ENCODE measurements at regions not wholly inside any gene's neighbourhood (a gene's known extent, or its start where the extent isn't known, plus 50 kb on each side); places are given as distances from the start of the nearest gene placed in this dataset.

DNA sequence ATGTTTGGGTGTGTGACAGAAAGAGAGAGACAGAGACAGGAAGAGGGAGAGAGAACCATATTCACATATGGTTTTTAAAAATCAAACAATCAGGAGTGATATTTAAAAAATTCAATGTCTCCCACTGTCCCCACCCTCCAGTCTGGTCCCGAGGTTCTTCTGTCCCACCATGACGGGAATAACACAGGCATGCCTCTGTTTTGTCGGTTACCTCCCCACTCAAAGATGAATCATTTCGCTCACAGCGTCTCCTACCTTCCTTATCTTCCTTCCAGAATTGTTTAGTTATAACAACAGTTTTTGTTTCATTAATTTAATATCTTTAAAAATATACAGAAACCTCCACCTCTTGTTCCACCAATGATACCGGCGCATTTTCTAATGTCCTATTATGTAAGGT is 113.0 kb downstream of the KCNF1 start:
- DNase-seq (no peak), FAIRE-seq (no peak)
- Histone ChIP-seq H3K4me3 (ENCODE audit: low read length in 3 of 3) (no peak overlapping the region), H3K4me1 (ENCODE audit: control insufficient read depth in 2 of 3, insufficient read depth in 2 of 3, low read depth in 1 of 3, low read length in 3 of 3) (no peaks in the 10 kb centered on the region), H3K36me3 (ENCODE audit: control insufficient read depth in 2 of 3, insufficient read depth in 3 of 3, low read length in 3 of 3) (no peaks in the 10 kb centered on the region), H3K27ac (ENCODE audit: low read depth in 2 of 2, low read length in 2 of 2) (no peak overlapping the region), H3K27me3 (ENCODE audit: control insufficient read depth, insufficient read depth, low read length) (no peaks in the 10 kb centered on the region), H3K9me3 (ENCODE audit: control insufficient read depth in 2 of 3, insufficient read depth in 1 of 3, low read length in 3 of 3) (no peaks in the 10 kb centered on the region), H3K9ac (ENCODE audit: low read length in 3 of 3) (no peak overlapping the region)
- TF ChIP-seq, protein P1, sequence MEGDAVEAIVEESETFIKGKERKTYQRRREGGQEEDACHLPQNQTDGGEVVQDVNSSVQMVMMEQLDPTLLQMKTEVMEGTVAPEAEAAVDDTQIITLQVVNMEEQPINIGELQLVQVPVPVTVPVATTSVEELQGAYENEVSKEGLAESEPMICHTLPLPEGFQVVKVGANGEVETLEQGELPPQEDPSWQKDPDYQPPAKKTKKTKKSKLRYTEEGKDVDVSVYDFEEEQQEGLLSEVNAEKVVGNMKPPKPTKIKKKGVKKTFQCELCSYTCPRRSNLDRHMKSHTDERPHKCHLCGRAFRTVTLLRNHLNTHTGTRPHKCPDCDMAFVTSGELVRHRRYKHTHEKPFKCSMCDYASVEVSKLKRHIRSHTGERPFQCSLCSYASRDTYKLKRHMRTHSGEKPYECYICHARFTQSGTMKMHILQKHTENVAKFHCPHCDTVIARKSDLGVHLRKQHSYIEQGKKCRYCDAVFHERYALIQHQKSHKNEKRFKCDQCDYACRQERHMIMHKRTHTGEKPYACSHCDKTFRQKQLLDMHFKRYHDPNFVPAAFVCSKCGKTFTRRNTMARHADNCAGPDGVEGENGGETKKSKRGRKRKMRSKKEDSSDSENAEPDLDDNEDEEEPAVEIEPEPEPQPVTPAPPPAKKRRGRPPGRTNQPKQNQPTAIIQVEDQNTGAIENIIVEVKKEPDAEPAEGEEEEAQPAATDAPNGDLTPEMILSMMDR (IDR thresholded peaks at IDR 0.05; ENCODE audit: borderline replicate concordance, extremely low read depth, insufficient read depth), result no peak
- intact Hi-C loops (cut with DNase I), result no loop called here

DNA sequence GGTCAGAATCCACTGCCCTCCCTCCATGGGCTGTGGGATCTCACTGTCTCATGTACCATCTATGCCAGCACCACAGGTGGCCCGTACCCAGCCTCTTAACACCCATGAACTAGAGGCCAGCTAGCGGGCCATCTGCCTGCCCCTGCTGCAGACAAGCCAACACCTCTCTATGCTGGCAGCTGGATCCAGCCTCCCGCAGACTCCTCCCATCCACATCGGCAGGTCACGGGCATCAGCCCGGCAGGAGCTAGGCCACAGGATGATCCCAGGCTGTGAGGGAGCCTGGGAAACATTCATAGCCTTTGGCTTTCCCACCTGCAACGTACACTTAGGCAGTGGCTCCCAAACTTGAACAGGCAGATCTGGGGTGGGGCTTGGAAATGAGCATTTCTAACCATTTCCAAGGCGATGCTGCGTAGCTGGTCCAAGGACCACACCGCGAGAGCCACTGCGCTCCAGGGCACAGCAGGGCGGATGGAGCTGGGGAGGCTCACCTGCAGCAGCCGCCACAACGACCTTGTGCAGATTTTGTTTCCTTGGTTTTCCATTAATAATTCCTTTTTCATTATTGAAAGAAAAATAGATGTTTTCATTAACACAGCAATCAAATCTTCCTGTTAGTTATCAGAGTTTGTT is 114.7 kb downstream of the KCNF1 start:
- intact Hi-C loops (cut with DNase I), result no loop called here
- Histone ChIP-seq H3K27me3 (ENCODE audit: control insufficient read depth, insufficient read depth, low read length) (no peaks in the 10 kb centered on the region), H3K4me1 (ENCODE audit: control insufficient read depth in 2 of 3, insufficient read depth in 2 of 3, low read depth in 1 of 3, low read length in 3 of 3) (no peaks in the 10 kb centered on the region), H3K9ac (ENCODE audit: low read length in 3 of 3) (no peak overlapping the region), H3K9me3 (ENCODE audit: control insufficient read depth in 2 of 3, insufficient read depth in 1 of 3, low read length in 3 of 3) (no peaks in the 10 kb centered on the region), H3K27ac (ENCODE audit: low read depth in 2 of 2, low read length in 2 of 2) (no peak overlapping the region), H3K36me3 (ENCODE audit: control insufficient read depth in 2 of 3, insufficient read depth in 3 of 3, low read length in 3 of 3) (no peaks in the 10 kb centered on the region), H3K4me3 (ENCODE audit: low read length in 3 of 3) (no peak overlapping the region)
- no peak for FAIRE-seq
- no peak for DNase-seq
- TF ChIP-seq, protein P1 (IDR thresholded peaks at IDR 0.05; ENCODE audit: borderline replicate concordance, extremely low read depth, insufficient read depth), result no peak

DNA sequence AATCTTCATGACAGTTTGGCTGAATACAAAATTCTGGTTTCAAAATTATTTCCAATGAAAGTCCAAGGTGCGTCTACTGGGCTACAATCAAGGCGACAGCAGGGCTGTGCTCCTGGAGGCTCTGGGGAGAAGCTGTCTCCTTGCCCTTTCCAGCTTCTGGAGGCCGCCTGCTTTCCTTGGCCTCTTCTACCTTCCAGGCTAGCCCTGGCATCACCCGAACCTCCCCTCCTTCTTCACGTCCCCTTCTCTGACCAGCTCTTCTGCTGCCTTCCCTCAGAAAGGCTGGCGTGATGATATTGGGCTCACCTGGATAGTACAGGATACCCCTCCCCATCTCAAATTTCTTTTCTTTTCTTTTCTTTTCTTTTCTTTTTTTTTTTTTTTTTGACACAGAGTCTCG is 115.5 kb downstream of the KCNF1 start:
- H3K4me3 ChIP-seq (ENCODE audit: low read length in 3 of 3), result no peak overlapping the region
- intact Hi-C loops (cut with DNase I), result no loop called here
- TF ChIP-seq, protein P1 (IDR thresholded peaks at IDR 0.05; ENCODE audit: borderline replicate concordance, extremely low read depth, insufficient read depth), result no peak
- H3K27ac ChIP-seq (ENCODE audit: low read depth in 2 of 2, low read length in 2 of 2), result no peak overlapping the region
- DNase-seq (no peak), FAIRE-seq (no peak)
- no peaks in the 10 kb centered on the region for H3K9me3 ChIP-seq (ENCODE audit: control insufficient read depth in 2 of 3, insufficient read depth in 1 of 3, low read length in 3 of 3)
- no peak overlapping the region for H3K9ac ChIP-seq (ENCODE audit: low read length in 3 of 3)
- no peaks in the 10 kb centered on the region for H3K4me1 ChIP-seq (ENCODE audit: control insufficient read depth in 2 of 3, insufficient read depth in 2 of 3, low read depth in 1 of 3, low read length in 3 of 3)
- no peaks in the 10 kb centered on the region for H3K27me3 ChIP-seq (ENCODE audit: control insufficient read depth, insufficient read depth, low read length)
- no peaks in the 10 kb centered on the region for H3K36me3 ChIP-seq (ENCODE audit: control insufficient read depth in 2 of 3, insufficient read depth in 3 of 3, low read length in 3 of 3)

DNA sequence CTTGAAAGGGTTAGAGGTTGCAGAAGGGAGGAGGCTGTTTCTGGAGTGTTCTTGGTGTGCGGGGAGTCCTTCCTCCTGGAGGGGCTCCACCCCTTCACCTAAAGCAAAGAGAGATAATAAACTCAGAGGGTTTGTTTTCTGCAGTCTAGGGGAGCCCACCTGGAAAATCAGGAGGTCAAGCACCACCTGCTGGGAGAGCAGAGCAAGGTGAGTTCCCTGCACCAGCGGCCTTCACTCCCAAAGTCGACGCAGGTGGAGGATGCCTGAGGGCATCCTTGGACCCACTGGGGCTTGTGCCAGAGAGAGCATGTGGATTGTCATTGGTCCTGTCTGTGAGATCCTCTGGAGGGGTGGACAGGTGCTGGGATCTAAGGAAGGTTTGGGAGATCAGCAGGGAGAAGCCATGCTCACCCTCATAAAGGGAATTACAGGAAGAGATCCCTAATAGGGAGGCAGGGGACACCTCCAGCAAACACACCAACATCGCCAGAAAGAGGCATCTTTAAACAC is 116.7 kb downstream of the KCNF1 start:
- TF ChIP-seq, protein P1 (IDR thresholded peaks at IDR 0.05; ENCODE audit: borderline replicate concordance, extremely low read depth, insufficient read depth), result no peak
- no peak for FAIRE-seq
- Histone ChIP-seq H3K27ac (ENCODE audit: low read depth in 2 of 2, low read length in 2 of 2) (no peak overlapping the region), H3K27me3 (ENCODE audit: control insufficient read depth, insufficient read depth, low read length) (no peaks in the 10 kb centered on the region), H3K4me1 (ENCODE audit: control insufficient read depth in 2 of 3, insufficient read depth in 2 of 3, low read depth in 1 of 3, low read length in 3 of 3) (no peaks in the 10 kb centered on the region), H3K9ac (ENCODE audit: low read length in 3 of 3) (no peak overlapping the region), H3K36me3 (ENCODE audit: control insufficient read depth in 2 of 3, insufficient read depth in 3 of 3, low read length in 3 of 3) (no peaks in the 10 kb centered on the region), H3K4me3 (ENCODE audit: low read length in 3 of 3) (no peak overlapping the region), H3K9me3 (ENCODE audit: control insufficient read depth in 2 of 3, insufficient read depth in 1 of 3, low read length in 3 of 3) (peaks cover 0 to 5% (median 2%) of the 10 kb centered on the region in 3 donors)
- no peak for DNase-seq
- intact Hi-C loops (cut with DNase I), result no loop called here
